ENCODE measurements at regions not wholly inside any gene's neighbourhood (a gene's known extent, or its start where the extent isn't known, plus 50 kb on each side); places are given as distances from the start of the nearest gene placed in this dataset.

DNA sequence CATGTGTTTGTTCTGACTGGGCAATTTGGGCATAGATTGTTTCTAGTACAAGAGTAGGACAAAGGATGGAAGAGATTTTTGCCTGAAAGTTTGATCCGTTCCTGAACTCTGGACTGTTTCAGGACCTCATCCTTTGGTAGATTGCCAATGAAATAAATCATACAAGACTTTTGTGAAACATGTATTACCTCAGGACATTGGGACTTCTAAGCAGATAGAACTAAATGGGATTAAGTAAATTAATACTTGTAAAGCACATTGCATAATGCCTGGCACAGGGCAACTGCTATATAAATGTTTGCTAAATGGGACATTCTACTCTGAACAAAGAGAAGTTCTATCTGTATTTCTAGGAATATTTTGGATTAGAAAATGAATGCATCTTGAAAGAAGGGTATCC lies 164.8 kb upstream of the RPS6KA3 start:
- no peaks in the 10 kb centered on the region for H3K27me3 Mint-ChIP-seq
- no peak for ATAC-seq
- no peaks in the 10 kb centered on the region for H3K9me3 Mint-ChIP-seq
- H3K4me1 ChIP-seq (ENCODE audit: control insufficient read depth in 2 of 2, insufficient read depth in 2 of 2, low read length in 2 of 2), result peaks cover 0 to 6% of the 10 kb centered on the region in 2 donors
- H3K27ac Mint-ChIP-seq, result no peak overlapping the region
- intact Hi-C loops (cut with micrococcal nuclease), result loop anchor here in 1 of 2 donors (10.0 kb wide), 2 partner anchors 47 to 287 kb away; partner anchors contain the start of gene EIF1AX
- H3K4me3 ChIP-seq (ENCODE audit: low read length), result no peak overlapping the region
- no peak overlapping the region for H3K4me3 Mint-ChIP-seq
- H3K27me3 ChIP-seq (ENCODE audit: control insufficient read depth in 2 of 2, insufficient read depth in 2 of 2, low read length in 2 of 2), result no peaks in the 10 kb centered on the region
- H3K4me1 Mint-ChIP-seq, result peaks cover 13 to 59% (median 33%) of the 10 kb centered on the region in 7 donors
- ChIA-PET CTCF (no interaction called here), POLR2A (interaction anchor here (0.8 kb wide), 1 partner anchor 18 kb away, joined by 4 read pairs; no protein-coding TSS in a partner anchor)
- H3K36me3 Mint-ChIP-seq, result peaks cover 0 to 11% (median 0%) of the 10 kb centered on the region in 5 donors
- H3K9me3 ChIP-seq (ENCODE audit: control insufficient read depth in 2 of 3, low read length in 3 of 3), result no peaks in the 10 kb centered on the region
- no peak overlapping the region for H3K27ac ChIP-seq (ENCODE audit: low read depth, low read length)
- DNase-seq, result no peak
- H3K36me3 ChIP-seq (ENCODE audit: control insufficient read depth in 2 of 3, insufficient read depth in 3 of 3, low read length in 3 of 3), result no peaks in the 10 kb centered on the region

DNA sequence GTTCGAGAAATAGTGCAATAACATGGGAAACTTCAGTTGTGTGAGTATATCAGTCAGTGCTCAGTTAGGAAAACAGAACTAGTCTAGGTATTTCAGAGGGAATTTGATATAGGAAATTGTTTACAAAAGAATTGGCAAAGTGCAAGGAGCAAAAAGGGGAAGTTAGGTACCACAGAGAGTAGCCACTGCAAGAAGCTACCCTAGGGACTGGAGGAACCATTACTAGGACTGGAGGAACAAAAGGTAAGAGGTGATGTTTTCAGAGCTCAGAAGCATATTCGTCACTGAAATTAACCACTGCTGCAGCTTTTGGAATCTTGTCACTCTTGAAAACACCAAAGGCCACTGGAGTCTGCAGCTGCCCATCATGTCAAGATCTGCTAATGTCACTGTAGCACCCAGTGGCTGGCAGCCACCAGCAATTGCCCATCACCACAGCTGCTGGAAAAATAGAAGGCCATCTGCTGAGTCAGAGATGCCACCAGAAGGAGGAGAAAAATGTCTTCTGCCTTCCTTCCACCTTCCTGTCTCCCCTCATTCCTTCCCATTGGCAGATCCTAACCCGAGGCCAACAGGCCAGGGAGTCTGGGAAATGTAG lies 160.6 kb upstream of the RPS6KA3 start:
- Mint-ChIP-seq H3K36me3 (peaks cover 0 to 3% (median 0%) of the 10 kb centered on the region in 5 donors), H3K9me3 (peaks cover 0 to 6% (median 0%) of the 10 kb centered on the region in 11 donors), H3K27me3 (no peaks in the 10 kb centered on the region), H3K4me3 (peak overlapping the region in 1 of 10 donors; percentile 6), H3K4me1 (peaks cover 0 to 24% (median 4%) of the 10 kb centered on the region in 7 donors), H3K27ac (peak overlapping the region in 2 of 9 donors; percentile 38 to 59)
- no peaks in the 10 kb centered on the region for H3K27me3 ChIP-seq (ENCODE audit: control insufficient read depth in 2 of 2, insufficient read depth in 2 of 2, low read length in 2 of 2)
- H3K4me3 ChIP-seq (ENCODE audit: low read length), result no peak overlapping the region
- ChIA-PET POLR2A (interaction anchor here (0.9 kb wide), 1 partner anchor 10 kb away, joined by 3 read pairs; no protein-coding TSS in a partner anchor), CTCF (interaction anchor here (0.9 kb wide), 1 partner anchor 20 kb away, joined by 4 read pairs; no protein-coding TSS in a partner anchor)
- no peaks in the 10 kb centered on the region for H3K4me1 ChIP-seq (ENCODE audit: control insufficient read depth in 2 of 2, insufficient read depth in 2 of 2, low read length in 2 of 2)
- H3K27ac ChIP-seq (ENCODE audit: low read depth, low read length), result no peak overlapping the region
- intact Hi-C loops (cut with micrococcal nuclease), result loop anchor here in 1 of 2 donors (1.0 kb wide), 1 partner anchor 8 kb away; no protein-coding TSS in a partner anchor
- no peaks in the 10 kb centered on the region for H3K9me3 ChIP-seq (ENCODE audit: control insufficient read depth in 2 of 3, low read length in 3 of 3)
- DNase-seq (no peak), ATAC-seq (no peak)
- no peaks in the 10 kb centered on the region for H3K36me3 ChIP-seq (ENCODE audit: control insufficient read depth in 2 of 3, insufficient read depth in 3 of 3, low read length in 3 of 3)

DNA sequence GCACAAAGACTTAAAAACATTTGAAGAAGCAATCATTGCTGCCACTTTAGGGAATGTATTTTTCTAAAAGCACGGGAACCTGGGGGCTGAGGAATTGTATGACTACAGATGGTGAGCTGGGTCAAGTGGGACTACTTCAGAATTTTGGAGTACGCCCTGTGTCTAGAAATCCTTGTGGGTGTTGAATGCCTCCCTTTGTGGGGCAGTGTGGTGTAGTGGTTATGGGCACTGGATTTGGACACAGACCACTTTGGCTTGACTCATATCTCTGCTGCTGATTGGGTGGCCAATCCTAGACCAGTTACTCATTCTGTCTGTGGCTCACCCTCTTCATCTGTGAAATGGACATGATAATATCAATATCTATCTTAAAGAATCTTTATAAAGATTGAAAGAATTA lies 155.0 kb upstream of the RPS6KA3 start:
- Mint-ChIP-seq H3K27ac (peak overlapping the region in 7 of 9 donors; percentile 55 to 94 (median 88)), H3K27me3 (no peaks in the 10 kb centered on the region), H3K4me3 (peak overlapping the region in 5 of 10 donors; percentile 23 to 59 (median 52)), H3K9me3 (peaks cover 0 to 6% (median 0%) of the 10 kb centered on the region in 11 donors), H3K36me3 (peaks cover 0 to 3% (median 0%) of the 10 kb centered on the region in 5 donors), H3K4me1 (peaks cover 18 to 56% (median 35%) of the 10 kb centered on the region in 7 donors)
- intact Hi-C loops (cut with micrococcal nuclease), result loop anchor here in 1 of 2 donors (2.0 kb wide), 1 partner anchor 15 kb away; no protein-coding TSS in a partner anchor
- no peak for ATAC-seq
- Histone ChIP-seq H3K27me3 (ENCODE audit: control insufficient read depth in 2 of 2, insufficient read depth in 2 of 2, low read length in 2 of 2) (no peaks in the 10 kb centered on the region), H3K9me3 (ENCODE audit: control insufficient read depth in 2 of 3, low read length in 3 of 3) (no peaks in the 10 kb centered on the region), H3K4me3 (ENCODE audit: low read length) (no peak overlapping the region), H3K27ac (ENCODE audit: low read depth, low read length) (no peak overlapping the region), H3K4me1 (ENCODE audit: control insufficient read depth in 2 of 2, insufficient read depth in 2 of 2, low read length in 2 of 2) (peaks cover 9 to 28% of the 10 kb centered on the region in 2 donors), H3K36me3 (ENCODE audit: control insufficient read depth in 2 of 3, insufficient read depth in 3 of 3, low read length in 3 of 3) (no peaks in the 10 kb centered on the region)
- ChIA-PET POLR2A (interaction anchor here (1.0 kb wide), 1 partner anchor 10 kb away, joined by 3 read pairs; no protein-coding TSS in a partner anchor), CTCF (interaction anchor here (0.7 to 0.9 kb wide), 2 partner anchors 14 to 34 kb away, joined by 3 read pairs; no protein-coding TSS in a partner anchor)
- no peak for DNase-seq

DNA sequence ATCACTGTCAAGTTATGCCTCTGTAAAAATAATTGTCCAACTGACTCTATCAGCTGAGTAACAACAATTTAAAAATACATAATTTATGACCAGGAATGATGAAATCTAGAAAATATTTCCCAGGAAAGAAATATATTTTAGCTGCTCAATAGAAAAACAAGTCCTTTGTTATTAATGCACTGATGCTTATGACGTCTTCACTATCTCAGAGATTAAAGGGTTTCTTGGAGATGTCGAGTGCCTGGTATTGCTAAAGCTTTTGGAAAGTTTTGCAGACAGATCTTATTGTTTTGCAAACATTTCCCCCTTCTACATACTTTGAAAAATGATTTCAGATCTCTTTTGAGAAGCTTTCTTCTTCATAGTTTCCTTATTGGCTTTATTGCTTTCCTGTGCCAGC lies 154.6 kb upstream of the RPS6KA3 start:
- Mint-ChIP-seq H3K36me3 (peaks cover 0 to 3% (median 0%) of the 10 kb centered on the region in 5 donors), H3K4me3 (peak overlapping the region in 5 of 10 donors; percentile 23 to 59 (median 52)), H3K9me3 (peaks cover 0 to 6% (median 0%) of the 10 kb centered on the region in 11 donors), H3K4me1 (peaks cover 18 to 52% (median 35%) of the 10 kb centered on the region in 7 donors), H3K27ac (peak overlapping the region in 8 of 9 donors; percentile 55 to 94 (median 80)), H3K27me3 (no peaks in the 10 kb centered on the region)
- no peaks in the 10 kb centered on the region for H3K27me3 ChIP-seq (ENCODE audit: control insufficient read depth in 2 of 2, insufficient read depth in 2 of 2, low read length in 2 of 2)
- ChIA-PET CTCF (interaction anchor here (0.7 to 0.9 kb wide), 2 partner anchors 14 to 34 kb away, joined by 3 read pairs; no protein-coding TSS in a partner anchor), POLR2A (interaction anchor here (1.0 kb wide), 1 partner anchor 10 kb away, joined by 3 read pairs; no protein-coding TSS in a partner anchor)
- H3K27ac ChIP-seq (ENCODE audit: low read depth, low read length), result no peak overlapping the region
- no peaks in the 10 kb centered on the region for H3K9me3 ChIP-seq (ENCODE audit: control insufficient read depth in 2 of 3, low read length in 3 of 3)
- DNase-seq, result peak in 3 of 9 donors; percentile 4 to 24 (median 23)
- peaks cover 9 to 28% of the 10 kb centered on the region in 2 donors for H3K4me1 ChIP-seq (ENCODE audit: control insufficient read depth in 2 of 2, insufficient read depth in 2 of 2, low read length in 2 of 2)
- intact Hi-C loops (cut with micrococcal nuclease), result loop anchor here in 1 of 2 donors (2.0 kb wide), 1 partner anchor 16 kb away; no protein-coding TSS in a partner anchor
- no peaks in the 10 kb centered on the region for H3K36me3 ChIP-seq (ENCODE audit: control insufficient read depth in 2 of 3, insufficient read depth in 3 of 3, low read length in 3 of 3)
- ATAC-seq, result no peak
- H3K4me3 ChIP-seq (ENCODE audit: low read length), result no peak overlapping the region

DNA sequence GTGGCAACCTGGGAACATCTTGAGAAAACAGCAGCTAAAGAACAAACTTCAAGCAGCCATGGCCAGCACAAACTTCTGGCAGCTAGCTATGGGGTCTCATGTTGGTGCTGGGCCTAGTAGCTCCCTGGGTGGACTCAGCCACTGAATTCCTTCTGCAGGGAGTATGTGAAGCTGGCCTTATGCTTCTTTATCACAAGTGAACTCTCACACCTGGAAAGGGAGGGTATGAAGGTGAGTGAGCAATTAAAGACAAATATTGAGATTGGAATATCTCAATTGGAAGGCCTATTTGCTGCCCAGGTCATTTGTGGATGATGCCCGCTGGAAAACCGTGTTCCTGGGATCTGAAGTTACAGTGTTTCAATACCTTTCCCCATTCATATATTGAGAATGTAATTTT lies 153.3 kb upstream of the RPS6KA3 start:
- Mint-ChIP-seq H3K4me3 (peak overlapping the region in 1 of 10 donors; percentile 29), H3K27ac (peak overlapping the region in 6 of 9 donors; percentile 14 to 94 (median 83)), H3K4me1 (peaks cover 18 to 52% (median 35%) of the 10 kb centered on the region in 7 donors), H3K9me3 (peaks cover 0 to 16% (median 2%) of the 10 kb centered on the region in 11 donors), H3K27me3 (no peaks in the 10 kb centered on the region), H3K36me3 (peaks cover 0 to 6% (median 0%) of the 10 kb centered on the region in 5 donors)
- Histone ChIP-seq H3K4me1 (ENCODE audit: control insufficient read depth in 2 of 2, insufficient read depth in 2 of 2, low read length in 2 of 2) (peaks cover 9 to 31% of the 10 kb centered on the region in 2 donors), H3K36me3 (ENCODE audit: control insufficient read depth in 2 of 3, insufficient read depth in 3 of 3, low read length in 3 of 3) (no peaks in the 10 kb centered on the region), H3K9me3 (ENCODE audit: control insufficient read depth in 2 of 3, low read length in 3 of 3) (no peaks in the 10 kb centered on the region), H3K4me3 (ENCODE audit: low read length) (no peak overlapping the region), H3K27ac (ENCODE audit: low read depth, low read length) (no peak overlapping the region), H3K27me3 (ENCODE audit: control insufficient read depth in 2 of 2, insufficient read depth in 2 of 2, low read length in 2 of 2) (no peaks in the 10 kb centered on the region)
- no peak for DNase-seq
- no peak for ATAC-seq
- ChIA-PET CTCF (no interaction called here), POLR2A (interaction anchor here (1.5 kb wide), 1 partner anchor 17 kb away, joined by 5 read pairs; no protein-coding TSS in a partner anchor)
- intact Hi-C loops (cut with micrococcal nuclease), result loop anchor here in 1 of 2 donors (2.0 kb wide), 1 partner anchor 17 kb away; no protein-coding TSS in a partner anchor

DNA sequence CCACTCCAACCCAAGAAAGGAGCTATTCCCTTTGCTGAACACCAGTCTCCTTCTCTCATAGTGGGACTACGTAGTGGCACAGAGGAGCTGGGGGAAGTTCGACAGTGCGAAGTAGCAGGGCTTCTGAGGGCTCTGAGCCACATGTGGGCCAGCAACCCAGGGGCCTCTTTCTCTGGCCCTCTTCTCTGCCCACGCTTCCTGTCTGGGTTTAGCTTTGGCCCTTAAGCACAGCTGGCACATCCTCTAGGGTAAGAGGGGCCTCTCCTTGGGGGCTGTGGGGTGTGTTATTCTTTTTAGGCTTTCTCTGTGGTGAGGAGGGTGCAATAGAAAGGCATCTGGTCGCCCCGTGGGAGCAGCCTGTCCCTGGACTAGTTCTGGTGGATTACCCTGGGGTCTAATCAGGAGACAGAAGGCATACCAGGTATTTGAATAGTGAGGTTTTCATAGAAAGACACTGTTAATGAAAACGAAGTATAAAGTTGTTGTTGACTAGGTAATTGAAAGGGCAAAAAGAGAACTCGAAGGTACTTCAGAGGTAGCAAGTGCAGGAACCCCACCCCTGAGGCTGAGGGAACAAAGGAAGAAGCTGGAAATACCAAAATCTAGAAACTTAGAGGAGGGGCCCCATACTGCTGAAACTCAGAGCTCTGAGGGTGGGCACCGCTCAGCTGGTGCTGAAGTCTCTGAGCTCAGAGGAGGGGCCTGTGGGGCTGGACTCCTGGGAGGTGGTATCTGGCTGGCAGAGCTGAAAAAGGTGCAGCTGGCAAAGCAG lies 151.9 kb upstream of the RPS6KA3 start:
- DNase-seq (peak in 4 of 9 donors; percentile 8 to 20 (median 15)), ATAC-seq (peak; percentile 41)
- Histone ChIP-seq H3K9me3 (ENCODE audit: control insufficient read depth in 2 of 3, low read length in 3 of 3) (no peaks in the 10 kb centered on the region), H3K4me1 (ENCODE audit: control insufficient read depth in 2 of 2, insufficient read depth in 2 of 2, low read length in 2 of 2) (peaks cover 24 to 46% of the 10 kb centered on the region in 2 donors), H3K4me3 (ENCODE audit: low read length) (no peak overlapping the region), H3K27ac (ENCODE audit: low read depth, low read length) (peak overlapping the region; percentile 61), H3K27me3 (ENCODE audit: control insufficient read depth in 2 of 2, insufficient read depth in 2 of 2, low read length in 2 of 2) (no peaks in the 10 kb centered on the region), H3K36me3 (ENCODE audit: control insufficient read depth in 2 of 3, insufficient read depth in 3 of 3, low read length in 3 of 3) (no peaks in the 10 kb centered on the region)
- CTCF ChIA-PET, result interaction anchor here (0.7 kb wide), 1 partner anchor 33 kb away, joined by 3 read pairs; no protein-coding TSS in a partner anchor
- no peaks in the 10 kb centered on the region for H3K27me3 Mint-ChIP-seq
- peaks cover 20 to 67% (median 48%) of the 10 kb centered on the region in 7 donors for H3K4me1 Mint-ChIP-seq
- intact Hi-C loops (cut with micrococcal nuclease), result loop anchor here in 1 of 2 donors (1.0 kb wide), 1 partner anchor 9 kb away; no protein-coding TSS in a partner anchor
- H3K36me3 Mint-ChIP-seq, result peaks cover 0 to 6% (median 0%) of the 10 kb centered on the region in 5 donors
- peaks cover 0 to 11% (median 0%) of the 10 kb centered on the region in 11 donors for H3K9me3 Mint-ChIP-seq
- POLR2A ChIA-PET, result interaction anchor here (0.7 to 1.5 kb wide), 5 partner anchors 15 to 166 kb away, joined by 3 to 5 read pairs (median 3); partner anchors contain the start of gene RPS6KA3
- H3K27ac Mint-ChIP-seq, result peak overlapping the region in 8 of 9 donors; percentile 88 to 96 (median 94)
- H3K4me3 Mint-ChIP-seq, result peak overlapping the region; percentile 30 to 77 (median 54)
